NOMO-1 treated with dmso at 0.1 percent for 144 hours (cell line): ENCODE measurements at regions not wholly inside any gene's neighbourhood (a gene's known extent, or its start where the extent isn't known, plus 50 kb on each side); places are given as distances from the start of the nearest gene placed in this dataset.
"Not testable (repeated sequence)": the region's sequence is repeated elsewhere in the genome, so short reads cannot be mapped to it uniquely, and the experiment has no call there.

Experiments used
- DNase-seq: peaks from one replicate; lab custom pipeline; 2025; ENCODE audit not compliant: unreplicated experiment; lab: John Stamatoyannopoulos, UW

- DNase-seq: no peak
These were observed 235.6 kb upstream of the ZNF521 start for GRCh38 chr18:25587545-25587944.

GRCh38 chr18:25568986-25569385 lies 217.0 kb upstream of the ZNF521 start:
- DNase-seq: no peak

- no peak for DNase-seq
These were observed 212.1 kb upstream of the ZNF521 start for GRCh38 chr18:25563816-25564683.

DNA sequence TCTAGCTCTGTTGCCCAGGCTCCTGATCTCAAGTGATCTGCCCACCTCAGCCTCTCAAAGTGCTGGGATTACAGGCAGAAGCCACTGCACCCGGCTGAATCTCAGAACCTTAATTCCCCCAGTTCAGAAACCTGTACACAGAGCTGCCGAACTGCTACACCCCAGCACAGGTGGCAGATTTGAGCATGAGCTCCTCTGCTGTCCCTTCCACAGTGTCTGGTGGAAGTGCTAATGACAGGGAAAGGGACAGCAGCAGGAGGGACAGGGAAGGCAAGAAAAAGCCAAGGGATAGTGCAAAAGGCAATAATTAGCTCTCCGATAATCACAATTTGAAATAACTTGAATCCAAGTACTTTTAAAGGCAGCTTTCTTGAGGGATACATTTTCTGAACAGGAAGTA lies 211.4 kb upstream of the ZNF521 start:
- no peak for DNase-seq

DNA sequence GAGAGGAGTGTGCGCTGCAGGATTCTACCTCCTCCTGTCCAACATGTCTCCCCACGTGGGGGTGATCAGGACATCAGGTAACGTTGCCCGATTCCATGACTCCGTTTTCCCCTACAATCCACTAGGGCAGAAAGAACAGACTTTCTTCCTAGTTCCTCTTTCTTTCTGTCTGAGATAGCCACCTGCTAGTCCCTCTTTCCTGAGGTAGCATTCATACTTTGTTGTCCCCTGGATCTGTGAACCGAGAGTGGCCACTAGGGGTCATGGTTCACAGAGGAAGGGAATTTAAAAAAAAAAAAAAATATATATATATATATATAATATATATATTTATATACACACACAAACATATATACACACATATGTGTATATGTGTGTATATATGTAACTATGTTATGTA lies 210.0 kb upstream of the ZNF521 start:
- DNase-seq: no peak

DNA sequence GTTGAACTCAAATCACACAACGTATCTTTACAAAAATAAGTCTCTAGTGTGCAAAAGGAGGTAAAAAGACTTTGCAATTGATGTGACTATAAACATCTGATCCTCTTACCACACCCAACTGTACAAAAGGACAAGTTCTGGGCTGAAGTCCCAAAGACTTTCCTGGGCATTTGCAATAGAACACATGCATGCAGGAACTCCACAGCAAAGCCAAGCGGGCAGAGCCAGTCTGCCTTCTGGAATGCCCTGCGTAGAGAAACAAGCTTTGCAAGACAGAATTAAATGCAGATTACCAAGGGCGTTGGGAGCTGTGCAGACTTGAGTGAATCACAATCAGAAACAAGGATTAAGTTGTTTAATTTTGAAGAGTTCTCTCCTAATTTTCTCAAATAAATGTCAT lies 208.4 kb upstream of the ZNF521 start:
- no peak for DNase-seq

DNA sequence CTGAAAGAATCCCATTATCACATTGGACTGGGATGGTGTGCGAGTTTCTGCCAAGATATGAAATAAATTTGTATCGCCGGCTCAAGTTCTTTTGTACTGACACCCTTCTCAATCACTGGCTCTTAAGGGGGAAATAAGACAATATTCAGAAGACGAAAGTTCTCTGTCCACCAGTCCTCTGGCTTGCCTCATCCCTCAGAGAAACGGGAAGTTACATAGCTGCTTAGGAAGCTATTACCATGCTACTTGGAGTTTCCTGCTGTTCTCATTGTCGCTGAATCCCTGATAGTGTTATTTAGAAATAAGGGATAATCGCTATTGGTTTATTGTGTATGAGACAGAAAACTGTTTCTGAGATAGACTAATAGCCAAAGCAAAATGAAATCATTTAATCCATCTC lies 205.0 kb upstream of the ZNF521 start:
- DNase-seq: peak; percentile 41

DNA sequence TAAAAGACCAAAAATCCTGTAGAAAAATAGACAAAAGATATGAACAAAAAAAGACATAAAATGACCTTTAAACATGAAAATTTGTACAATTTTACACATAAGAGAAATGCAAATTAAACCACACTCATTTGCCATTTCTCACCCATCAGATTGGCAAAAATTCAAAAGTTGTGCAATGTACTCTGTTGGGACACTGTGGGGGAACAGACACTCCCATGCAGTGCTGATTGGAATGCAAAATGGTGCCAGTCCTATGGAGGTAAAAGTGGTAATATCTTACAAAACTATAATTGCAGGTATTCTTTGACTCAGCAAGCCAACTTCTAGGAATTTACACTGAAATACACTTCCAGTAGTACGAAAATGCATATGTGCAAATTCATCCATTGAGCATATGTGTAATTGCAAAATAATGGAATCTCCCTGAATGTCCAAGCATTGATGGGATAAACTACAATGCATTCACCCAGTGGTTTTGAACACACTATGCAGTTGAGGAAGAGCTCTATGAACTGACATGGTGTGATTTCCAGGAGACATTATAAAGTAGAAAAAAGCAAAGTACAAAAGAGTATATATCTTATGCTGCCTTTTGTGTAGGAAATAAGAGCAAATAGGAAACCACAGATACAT lies 201.8 kb upstream of the ZNF521 start:
- no peak for DNase-seq

- DNase-seq: peak; percentile 51
These were observed 192.8 kb upstream of the ZNF521 start for GRCh38 chr18:25544546-25545287.

GRCh38 chr18:25538175-25538922 lies 186.4 kb upstream of the ZNF521 start:
- DNase-seq: no peak

DNA sequence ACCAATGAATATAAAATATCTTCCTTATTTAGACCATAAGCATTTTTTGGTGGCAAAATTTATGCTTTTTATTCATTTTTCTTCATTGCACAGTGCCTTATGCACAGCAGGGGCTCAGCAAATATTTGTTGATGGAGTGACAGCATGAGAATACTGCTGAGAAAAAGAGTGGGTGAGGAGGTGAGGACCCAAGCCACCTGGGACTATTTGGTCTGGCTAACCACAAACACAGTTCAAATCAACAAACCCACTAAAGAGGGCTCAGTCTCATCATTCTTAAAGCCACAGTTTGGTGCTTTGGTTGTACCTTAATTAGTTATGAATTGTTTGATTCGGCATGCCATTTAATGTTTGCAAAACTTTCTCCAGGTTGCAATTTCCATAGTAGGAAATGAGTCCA lies 183.5 kb upstream of the ZNF521 start:
- no peak for DNase-seq

DNA sequence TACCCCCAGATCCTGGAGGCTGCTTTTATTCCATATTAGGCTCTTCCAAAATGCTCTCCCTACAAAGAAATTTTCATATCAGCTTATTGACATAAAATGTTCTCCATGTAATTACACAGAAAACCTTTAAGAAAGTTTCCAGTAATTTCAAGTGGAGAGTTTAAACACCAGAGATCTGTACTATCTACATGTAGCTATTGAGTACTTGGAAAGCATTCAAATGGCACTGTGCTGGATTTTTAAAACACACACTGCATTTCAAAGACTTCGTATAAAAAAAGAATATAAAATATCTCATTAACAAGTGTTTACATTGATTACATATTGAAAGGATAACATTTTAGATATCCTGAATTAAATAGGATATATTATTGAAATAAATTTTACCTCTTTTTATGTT lies 182.4 kb upstream of the ZNF521 start:
- DNase-seq: no peak

- no peak for DNase-seq
These were observed 181.3 kb upstream of the ZNF521 start for GRCh38 chr18:25533218-25533617.

DNA sequence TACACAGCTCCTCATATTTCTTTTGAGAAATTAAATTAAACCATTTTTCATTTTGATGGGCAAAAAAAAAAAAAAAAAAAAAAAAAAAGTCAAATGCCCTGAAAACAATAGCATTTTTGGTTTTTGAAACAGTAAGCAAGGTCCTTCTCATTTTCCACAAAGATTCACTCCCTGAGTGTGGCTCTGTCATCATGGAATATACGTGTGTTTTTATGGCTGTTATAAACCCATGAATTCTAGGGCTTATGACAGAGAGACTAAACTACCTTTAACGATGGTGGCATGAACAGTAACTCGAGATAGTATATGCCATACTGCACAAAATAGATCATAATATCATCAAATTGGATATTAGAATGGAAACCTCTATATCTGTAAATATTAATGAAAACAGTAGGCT lies 179.2 kb upstream of the ZNF521 start:
- no peak for DNase-seq

DNA sequence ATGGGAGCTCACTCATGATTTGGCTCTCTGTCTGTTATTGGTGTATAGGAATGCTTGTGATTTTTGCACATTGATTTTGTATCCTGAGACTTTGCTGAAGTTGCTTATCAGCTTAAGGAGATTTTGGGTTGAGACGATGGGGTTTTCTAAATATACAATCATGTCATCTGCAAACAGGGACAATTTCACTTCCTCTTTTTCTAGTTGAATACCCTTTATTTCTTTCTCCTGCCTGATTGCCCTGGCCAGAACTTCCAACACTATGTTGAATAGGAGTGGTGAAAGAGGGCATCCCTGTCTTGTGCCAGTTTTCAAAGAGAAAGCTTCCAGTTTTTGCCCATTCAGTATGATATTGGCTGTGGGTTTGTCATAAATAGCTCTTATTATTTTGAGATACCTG lies 173.8 kb upstream of the ZNF521 start:
- DNase-seq: not testable (repeated sequence)

DNA sequence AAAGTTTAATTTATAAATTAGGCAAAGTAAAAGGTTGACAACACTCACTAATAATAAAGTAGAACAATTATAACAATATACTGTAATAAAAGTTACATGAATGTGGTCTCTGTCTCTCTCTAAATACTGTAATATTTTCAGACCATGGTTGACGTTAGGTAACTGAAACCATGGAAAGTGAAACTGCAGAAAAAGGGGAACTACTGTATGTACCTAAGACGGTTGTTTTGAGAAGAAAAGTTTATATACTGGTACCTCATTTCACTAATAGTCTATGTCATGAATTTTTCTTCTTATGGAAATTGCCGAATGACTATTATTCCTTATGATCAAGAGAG lies 166.7 kb upstream of the ZNF521 start:
- DNase-seq: peak; percentile 3

DNA sequence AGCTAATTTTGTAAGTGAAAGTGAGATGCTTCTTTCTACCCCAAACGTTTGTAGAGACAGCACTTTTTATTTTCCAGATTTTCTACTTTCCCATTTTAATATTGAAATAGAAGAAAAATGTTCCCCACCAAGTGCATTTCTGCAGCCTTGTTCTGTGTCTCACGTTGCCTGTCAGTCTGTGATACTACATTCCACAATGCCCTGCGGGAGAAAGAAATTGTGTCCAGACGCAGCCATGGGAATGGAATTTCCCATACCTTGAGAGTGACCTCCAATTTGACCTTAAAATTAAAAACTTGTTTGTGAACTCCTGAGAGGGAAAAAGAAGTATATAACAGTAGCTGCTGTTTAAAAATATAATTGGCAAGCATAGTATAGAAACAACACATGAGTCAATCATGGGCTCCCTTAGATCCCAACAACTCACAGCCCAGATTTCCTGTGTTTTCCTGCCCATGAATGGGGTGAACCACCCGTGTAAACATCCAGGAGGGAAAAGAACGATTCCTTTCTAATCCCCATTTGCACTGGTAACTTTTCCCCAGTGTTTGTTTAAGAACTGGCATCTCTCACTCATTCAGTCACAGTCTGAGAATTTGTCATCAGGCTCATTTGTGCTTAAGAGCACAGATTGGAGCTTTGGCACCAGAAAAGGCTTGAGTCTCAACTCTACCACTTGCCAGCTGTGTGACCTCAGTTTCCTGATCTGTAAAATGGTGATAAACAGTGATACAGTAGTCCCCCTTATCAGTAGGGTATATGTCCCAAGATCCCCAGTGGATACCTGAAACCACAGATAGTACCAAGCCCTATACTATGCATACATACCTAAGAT lies 166.1 kb upstream of the ZNF521 start:
- DNase-seq: no peak

DNA sequence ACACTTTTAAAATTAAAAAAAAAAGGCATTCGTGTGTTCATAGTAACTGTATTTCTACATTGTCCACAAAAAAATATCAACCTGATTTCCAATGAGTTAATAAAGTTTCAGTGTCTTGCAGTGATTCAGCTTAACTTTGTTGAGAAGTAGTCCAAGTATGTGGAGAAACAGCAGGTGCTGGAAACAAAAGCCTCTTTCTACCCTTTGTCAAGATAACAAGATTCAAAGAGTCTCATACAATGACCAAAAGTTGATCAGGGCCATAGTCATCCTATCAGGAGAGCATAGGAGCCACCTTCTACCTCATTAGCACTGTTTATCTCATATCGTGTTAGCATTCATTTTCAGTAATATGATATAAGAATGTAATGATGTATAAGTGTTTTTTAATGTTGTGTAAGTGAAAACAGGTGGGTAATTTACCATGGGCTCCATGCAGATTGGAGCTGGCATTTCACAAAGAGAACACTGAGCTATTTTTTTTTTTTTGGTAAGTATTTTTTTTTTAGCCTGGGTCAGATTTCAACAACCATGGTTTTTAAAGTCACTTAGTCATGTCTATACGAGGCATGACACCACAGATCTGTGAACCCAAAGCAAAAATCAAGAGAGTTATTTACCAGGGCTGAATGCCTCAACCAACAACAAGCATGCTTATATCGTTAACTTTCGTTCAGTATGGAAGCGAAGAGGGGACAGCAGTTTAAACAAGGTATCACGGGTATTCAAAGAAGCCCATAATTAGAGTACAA lies 165.0 kb upstream of the ZNF521 start:
- DNase-seq: no peak

- no peak for DNase-seq
These were observed 164.2 kb upstream of the ZNF521 start for GRCh38 chr18:25516121-25516520.

- DNase-seq: no peak
These were observed 158.1 kb upstream of the ZNF521 start for GRCh38 chr18:25510096-25510495.
